ENCODE measurements at regions not wholly inside any gene's neighbourhood (a gene's known extent, or its start where the extent isn't known, plus 50 kb on each side); places are given as distances from the start of the nearest gene placed in this dataset.

- no peaks in the 10 kb centered on the region for H3K36me3 Mint-ChIP-seq
- intact Hi-C loops (cut with micrococcal nuclease), result no loop called here
- Histone ChIP-seq H3K36me3 (ENCODE audit: control insufficient read depth, insufficient read depth, low read length) (no peaks in the 10 kb centered on the region), H3K27me3 (ENCODE audit: control insufficient read depth, insufficient read depth, low read length) (no peaks in the 10 kb centered on the region), H3K9me3 (ENCODE audit: control insufficient read depth, insufficient read depth, low read length) (no peaks in the 10 kb centered on the region), H3K4me3 (ENCODE audit: low read length) (no peak overlapping the region), H3K4me1 (ENCODE audit: control insufficient read depth, insufficient read depth, low read length) (no peaks in the 10 kb centered on the region), H3K27ac (ENCODE audit: low read length) (no peak overlapping the region)
- no peaks in the 10 kb centered on the region for H3K27me3 Mint-ChIP-seq (ENCODE audit: low read depth in 2 of 2)
- no peak for ATAC-seq
- no peak overlapping the region for H3K27ac Mint-ChIP-seq
- no peaks in the 10 kb centered on the region for H3K4me1 Mint-ChIP-seq
- H3K4me3 Mint-ChIP-seq, result no peak overlapping the region
- H3K9me3 Mint-ChIP-seq, result peaks cover 6 to 12% of the 10 kb centered on the region in 2 donors
- TF ChIP-seq, protein P1, sequence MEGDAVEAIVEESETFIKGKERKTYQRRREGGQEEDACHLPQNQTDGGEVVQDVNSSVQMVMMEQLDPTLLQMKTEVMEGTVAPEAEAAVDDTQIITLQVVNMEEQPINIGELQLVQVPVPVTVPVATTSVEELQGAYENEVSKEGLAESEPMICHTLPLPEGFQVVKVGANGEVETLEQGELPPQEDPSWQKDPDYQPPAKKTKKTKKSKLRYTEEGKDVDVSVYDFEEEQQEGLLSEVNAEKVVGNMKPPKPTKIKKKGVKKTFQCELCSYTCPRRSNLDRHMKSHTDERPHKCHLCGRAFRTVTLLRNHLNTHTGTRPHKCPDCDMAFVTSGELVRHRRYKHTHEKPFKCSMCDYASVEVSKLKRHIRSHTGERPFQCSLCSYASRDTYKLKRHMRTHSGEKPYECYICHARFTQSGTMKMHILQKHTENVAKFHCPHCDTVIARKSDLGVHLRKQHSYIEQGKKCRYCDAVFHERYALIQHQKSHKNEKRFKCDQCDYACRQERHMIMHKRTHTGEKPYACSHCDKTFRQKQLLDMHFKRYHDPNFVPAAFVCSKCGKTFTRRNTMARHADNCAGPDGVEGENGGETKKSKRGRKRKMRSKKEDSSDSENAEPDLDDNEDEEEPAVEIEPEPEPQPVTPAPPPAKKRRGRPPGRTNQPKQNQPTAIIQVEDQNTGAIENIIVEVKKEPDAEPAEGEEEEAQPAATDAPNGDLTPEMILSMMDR (IDR thresholded peaks at IDR 0.05), result no peak
- DNase-seq, result no peak
- 71% methylated on average over 3 of the region's 3 CpGs for whole genome bisulfite sequencing (ENCODE audit: insufficient coverage)
Observed at GRCh38 chr7:34338961-34339526, 319.0 kb upstream of the NPSR1 start.

DNA sequence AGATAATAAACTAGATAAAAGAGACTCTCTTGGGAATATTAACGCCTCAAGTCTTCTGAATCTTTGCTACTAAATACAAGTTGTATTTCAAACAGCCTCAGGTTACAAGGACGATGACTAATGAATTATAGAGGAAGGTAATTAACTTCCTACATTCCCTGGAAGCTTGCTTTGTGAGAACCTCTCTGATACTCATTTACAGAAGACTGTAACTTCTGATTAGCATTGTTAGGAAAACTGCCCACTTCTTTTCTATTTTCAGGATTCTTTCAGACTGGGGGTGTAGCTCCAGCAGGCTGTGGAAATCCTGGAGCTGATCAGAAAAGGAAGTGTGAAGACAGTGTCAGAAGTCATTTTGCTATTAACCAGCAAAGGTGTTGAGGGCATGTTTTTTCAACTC is 316.7 kb upstream of the NPSR1 start:
- Histone ChIP-seq H3K27me3 (ENCODE audit: control insufficient read depth, insufficient read depth, low read length) (no peaks in the 10 kb centered on the region), H3K9me3 (ENCODE audit: control insufficient read depth, insufficient read depth, low read length) (no peaks in the 10 kb centered on the region), H3K4me3 (ENCODE audit: low read length) (no peak overlapping the region), H3K27ac (ENCODE audit: low read length) (no peak overlapping the region), H3K4me1 (ENCODE audit: control insufficient read depth, insufficient read depth, low read length) (no peaks in the 10 kb centered on the region), H3K36me3 (ENCODE audit: control insufficient read depth, insufficient read depth, low read length) (no peaks in the 10 kb centered on the region)
- intact Hi-C loops (cut with micrococcal nuclease), result no loop called here
- Mint-ChIP-seq H3K4me3 (no peak overlapping the region), H3K9me3 (peaks cover 3 to 10% of the 10 kb centered on the region in 2 donors), H3K36me3 (no peaks in the 10 kb centered on the region), H3K4me1 (no peaks in the 10 kb centered on the region), H3K27me3 (ENCODE audit: low read depth in 2 of 2) (no peaks in the 10 kb centered on the region), H3K27ac (no peak overlapping the region)
- ATAC-seq, result no peak
- WGBS (ENCODE audit: insufficient coverage), result no CpG with 5 or more reads among the region's 2 CpGs
- TF ChIP-seq, protein P1 (IDR thresholded peaks at IDR 0.05), result no peak
- no peak for DNase-seq

DNA sequence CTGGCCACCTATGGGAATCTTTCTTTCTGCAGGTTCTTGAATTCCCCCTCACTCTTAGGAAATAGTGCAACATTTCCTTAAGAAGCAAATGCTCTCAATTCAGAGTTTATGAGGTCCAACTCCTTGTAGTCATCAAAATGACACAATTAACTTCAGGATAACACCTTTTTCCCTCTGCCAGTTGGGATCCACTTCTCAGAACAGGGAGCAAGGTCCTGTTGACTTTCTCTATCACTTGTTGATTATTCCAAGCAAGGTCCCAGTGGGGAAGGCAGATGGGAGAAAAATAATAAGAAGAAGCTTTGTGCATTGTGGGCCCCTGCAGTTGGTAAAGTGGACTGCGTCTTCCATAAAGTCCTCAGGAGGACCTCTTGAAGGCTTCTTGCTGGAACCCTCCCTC is 315.6 kb upstream of the NPSR1 start:
- Mint-ChIP-seq H3K27me3 (ENCODE audit: low read depth in 2 of 2) (no peaks in the 10 kb centered on the region), H3K4me3 (no peak overlapping the region), H3K36me3 (no peaks in the 10 kb centered on the region), H3K27ac (no peak overlapping the region), H3K4me1 (no peaks in the 10 kb centered on the region), H3K9me3 (peaks cover 3 to 8% of the 10 kb centered on the region in 2 donors)
- TF ChIP-seq, protein P1 (IDR thresholded peaks at IDR 0.05), result no peak
- H3K36me3 ChIP-seq (ENCODE audit: control insufficient read depth, insufficient read depth, low read length), result no peaks in the 10 kb centered on the region
- DNase-seq (no peak), ATAC-seq (no peak)
- no peak overlapping the region for H3K4me3 ChIP-seq (ENCODE audit: low read length)
- WGBS (ENCODE audit: insufficient coverage), result 100% methylated on average over 1 of the region's 1 CpG
- no peaks in the 10 kb centered on the region for H3K4me1 ChIP-seq (ENCODE audit: control insufficient read depth, insufficient read depth, low read length)
- H3K27me3 ChIP-seq (ENCODE audit: control insufficient read depth, insufficient read depth, low read length), result no peaks in the 10 kb centered on the region
- H3K9me3 ChIP-seq (ENCODE audit: control insufficient read depth, insufficient read depth, low read length), result no peaks in the 10 kb centered on the region
- H3K27ac ChIP-seq (ENCODE audit: low read length), result no peak overlapping the region
- intact Hi-C loops (cut with micrococcal nuclease), result no loop called here

GRCh38 chr7:34343667-34344066 is 314.4 kb upstream of the NPSR1 start:
- intact Hi-C loops (cut with micrococcal nuclease), result no loop called here
- WGBS (ENCODE audit: insufficient coverage), result 89% methylated on average over 1 of the region's 1 CpG
- Histone ChIP-seq H3K4me1 (ENCODE audit: control insufficient read depth, insufficient read depth, low read length) (no peaks in the 10 kb centered on the region), H3K9me3 (ENCODE audit: control insufficient read depth, insufficient read depth, low read length) (no peaks in the 10 kb centered on the region), H3K36me3 (ENCODE audit: control insufficient read depth, insufficient read depth, low read length) (no peaks in the 10 kb centered on the region), H3K27ac (ENCODE audit: low read length) (no peak overlapping the region), H3K27me3 (ENCODE audit: control insufficient read depth, insufficient read depth, low read length) (no peaks in the 10 kb centered on the region), H3K4me3 (ENCODE audit: low read length) (no peak overlapping the region)
- peaks cover 0 to 5% of the 10 kb centered on the region in 2 donors for H3K9me3 Mint-ChIP-seq
- H3K27ac Mint-ChIP-seq, result no peak overlapping the region
- DNase-seq (no peak), ATAC-seq (no peak)
- H3K4me1 Mint-ChIP-seq, result no peaks in the 10 kb centered on the region
- H3K4me3 Mint-ChIP-seq, result no peak overlapping the region
- TF ChIP-seq, protein P1 (IDR thresholded peaks at IDR 0.05), result no peak
- H3K36me3 Mint-ChIP-seq, result no peaks in the 10 kb centered on the region
- H3K27me3 Mint-ChIP-seq (ENCODE audit: low read depth in 2 of 2), result no peaks in the 10 kb centered on the region
